Heart left ventricle (tissue), 16 donors: ENCODE measurements at regions not wholly inside any gene's neighbourhood (a gene's known extent, or its start where the extent isn't known, plus 50 kb on each side); places are given as distances from the start of the nearest gene placed in this dataset.

Experiments
- ATAC-seq, 4 donors: fragments of 200-7000 bp; cut with Tn5 transposase; one replicate each; pipeline ENCODE4 v1.9.1; 2020 to 2022; ENCODE audit warnings: moderate library complexity in 4 of 4, mild to moderate bottlenecking in 3 of 4, moderate number of reproducible peaks in 1 of 4
- DNase-seq, 5 donors: peaks; one replicate each; pipeline ENCODE4 v3.0.0-alpha.2; 2020
- H3K27ac ChIP-seq, 12 donors: fragments of 200-600 bp; sonication (generic) in 4 of 12; one replicate each; pipeline versions ENCODE4 v1.5.0 to v1.8.0; 2016 to 2022; ENCODE audit warnings: mild to moderate bottlenecking in 2 of 12
- H3K27me3 ChIP-seq, 9 donors: fragments of 200-600 bp; sonication (generic) in 2 of 9; one replicate each; pipeline versions ENCODE4 v1.5.1 to v1.8.0; 2016 to 2022; ENCODE audit warnings: mild to moderate bottlenecking in 3 of 9
- H3K36me3 ChIP-seq, 9 donors: fragments of 200-600 bp; sonication (generic) in 2 of 9; one replicate each; pipeline versions ENCODE4 v1.5.0 to v1.8.0; 2018 to 2022; ENCODE audit warnings: mild to moderate bottlenecking in 2 of 9
- H3K4me1 ChIP-seq, 12 donors: fragments of 200-600 bp; sonication (generic) in 4 of 12; one replicate each; pipeline versions ENCODE4 v1.5.0 to v1.8.0; 2016 to 2022; ENCODE audit warnings: mild to moderate bottlenecking in 3 of 12
- H3K4me3 ChIP-seq, 12 donors: fragments of 200-600 bp; sonication (generic) in 4 of 12; one replicate each; pipeline versions ENCODE4 v1.5.0 to v1.8.0; 2017 to 2022; ENCODE audit warnings: mild to moderate bottlenecking in 9 of 12, moderate library complexity in 4 of 12
- H3K9me3 ChIP-seq, 12 donors: fragments of 200-600 bp; sonication (generic) in 4 of 12; one replicate each; pipeline versions ENCODE4 v1.5.0 to v1.8.0; 2016 to 2022; ENCODE audit warnings: mild to moderate bottlenecking in 1 of 12
- POLR2A ChIP-seq, 2 donors: fragments of 450-650 bp; IDR thresholded peaks; one replicate each; pipeline ENCODE4 v1.6.1; 2017; ENCODE audit warnings: antibody characterized with exemption in 2 of 2, mild to moderate bottlenecking in 2 of 2, moderate library complexity in 2 of 2
- WGBS, 4 donors: extraction: QIAGEN DNeasy Blood & Tissue Kit in 2 of 4; methylation state at CpG; one replicate each; pipeline versions ENCODE4 v1.1.5 to v1.1.7; 2013 to 2018; 5-methylcytosine and 5-hydroxymethylcytosine counted together
- intact Hi-C, 10 donors: fragments of 100-400 bp; cut with DNase I; formaldehyde crosslinking; loops; one replicate each; pipeline versions ENCODE4 v1.11.1 to v1.14.2; 2022
- TF ChIP-seq, protein P1 (sequence below), 12 donors: fragments of 200-600 bp; sonication (generic) in 4 of 12; IDR thresholded peaks; one replicate each; pipeline versions ENCODE4 v1.5.0 to v1.8.0; 2018 to 2022; ENCODE audit warnings: antibody characterized with exemption in 12 of 12, mild to moderate bottlenecking in 5 of 12
- donor health status: ischemic (EF 13 %, LVEDD 7.1; RV severe dilation, severe dysfunction).
- donor health status: healthy with polysubstance abuse.
- donor health status: DM: no; HTN: yes; CAD: no.
- donor health status: DM: no; HTN: no; CAD: no.
- donor health status: ischemic (EF 25% LVEDD 6.9; RV normal size, moderate dysfunction).
- donor health status: ischemic (EF 25% LVEDD 5.7; RV mildly dilated, moderate dysfunction).
- donor health status: healthy.
- donor health status: DM: yes; HTN: yes; CAD: no.
- donor health status: ischemic (EF 35%, LVEDD 5.7; RV mildly dilated, moderate dysfunction).
- donor health status: nonischemic (EF 11% LVEDD 7.7; RV severe dilation, severe dysfunction).
- donor health status: DM: yes; HTN: yes; CAD: no.
- donor health status: PGD.
- donor health status: ischemic (EF 29% LVEDD 5.4; RV normal size, mild dysfunction).
- donor health status: nonischemic (EF 23%, LVEDD 6.1; RV moderate dilation, normal function).

DNA sequence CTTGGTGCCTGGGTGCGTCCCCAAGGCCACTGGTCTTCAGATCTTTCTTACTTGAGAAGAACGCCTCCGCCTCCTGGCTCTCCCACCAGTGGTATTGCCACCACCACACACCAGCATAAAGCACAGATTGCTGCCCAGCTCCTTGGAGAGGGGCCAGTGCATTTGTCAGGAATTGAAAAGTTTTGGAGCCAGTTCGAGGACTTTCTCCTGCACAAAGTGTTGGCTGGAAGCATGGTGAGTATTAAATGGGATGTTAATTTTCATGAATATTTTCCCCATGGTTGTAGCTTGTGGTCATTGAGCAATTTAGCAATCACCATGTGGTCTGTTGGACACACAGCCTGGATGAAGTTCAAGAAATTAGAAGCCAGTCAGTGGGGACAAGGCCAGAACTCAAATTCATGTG, 684.6 kb upstream of the FANCL start:
- Histone ChIP-seq H3K36me3 (no peaks in the 10 kb centered on the region), H3K9me3 (no peaks in the 10 kb centered on the region), H3K4me3 (no peak overlapping the region), H3K27me3 (no peaks in the 10 kb centered on the region), H3K4me1 (no peaks in the 10 kb centered on the region), H3K27ac (no peak overlapping the region)
- ATAC-seq (no peak), DNase-seq (no peak)
- WGBS, 4 donors, result 71 to 82% (median 75%) methylated on average over 4 of the region's 4 CpGs
- TF ChIP-seq POLR2A (IDR thresholded peaks at IDR 0.05), result no peak
- TF ChIP-seq, protein P1, sequence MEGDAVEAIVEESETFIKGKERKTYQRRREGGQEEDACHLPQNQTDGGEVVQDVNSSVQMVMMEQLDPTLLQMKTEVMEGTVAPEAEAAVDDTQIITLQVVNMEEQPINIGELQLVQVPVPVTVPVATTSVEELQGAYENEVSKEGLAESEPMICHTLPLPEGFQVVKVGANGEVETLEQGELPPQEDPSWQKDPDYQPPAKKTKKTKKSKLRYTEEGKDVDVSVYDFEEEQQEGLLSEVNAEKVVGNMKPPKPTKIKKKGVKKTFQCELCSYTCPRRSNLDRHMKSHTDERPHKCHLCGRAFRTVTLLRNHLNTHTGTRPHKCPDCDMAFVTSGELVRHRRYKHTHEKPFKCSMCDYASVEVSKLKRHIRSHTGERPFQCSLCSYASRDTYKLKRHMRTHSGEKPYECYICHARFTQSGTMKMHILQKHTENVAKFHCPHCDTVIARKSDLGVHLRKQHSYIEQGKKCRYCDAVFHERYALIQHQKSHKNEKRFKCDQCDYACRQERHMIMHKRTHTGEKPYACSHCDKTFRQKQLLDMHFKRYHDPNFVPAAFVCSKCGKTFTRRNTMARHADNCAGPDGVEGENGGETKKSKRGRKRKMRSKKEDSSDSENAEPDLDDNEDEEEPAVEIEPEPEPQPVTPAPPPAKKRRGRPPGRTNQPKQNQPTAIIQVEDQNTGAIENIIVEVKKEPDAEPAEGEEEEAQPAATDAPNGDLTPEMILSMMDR (IDR thresholded peaks at IDR 0.05), result no peak
- intact Hi-C loops, result no loop called here

DNA sequence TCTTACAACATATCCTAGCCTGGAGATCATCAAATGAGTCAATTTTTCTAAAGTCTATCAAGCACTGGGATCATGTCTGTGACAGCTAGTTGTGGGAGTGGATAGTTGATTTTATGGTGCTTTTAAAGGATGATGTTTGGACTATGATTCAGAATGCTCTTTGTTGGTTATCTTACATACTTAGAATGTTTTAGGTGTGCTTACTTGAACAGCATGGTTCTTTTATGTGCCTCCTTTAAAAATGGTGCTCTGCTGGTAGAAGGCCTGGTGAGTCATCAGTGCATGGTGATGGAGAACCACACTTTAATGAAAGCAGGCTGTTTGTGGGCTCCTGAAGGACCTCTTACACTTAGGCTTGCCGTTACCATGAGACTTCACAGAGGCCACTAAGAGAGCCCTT, 682.7 kb upstream of the FANCL start:
- WGBS, 4 donors, result 79 to 96% (median 87%) methylated on average over 1 of the region's 1 CpG
- H3K36me3 ChIP-seq, result no peaks in the 10 kb centered on the region
- H3K27me3 ChIP-seq, result no peaks in the 10 kb centered on the region
- no peak for TF ChIP-seq POLR2A (IDR thresholded peaks at IDR 0.05)
- TF ChIP-seq, protein P1 (IDR thresholded peaks at IDR 0.05), result no peak
- intact Hi-C loops, result no loop called here
- H3K27ac ChIP-seq, result no peak overlapping the region
- DNase-seq (no peak), ATAC-seq (no peak)
- H3K4me3 ChIP-seq, result no peak overlapping the region
- H3K4me1 ChIP-seq, result no peaks in the 10 kb centered on the region
- H3K9me3 ChIP-seq, result no peaks in the 10 kb centered on the region

DNA sequence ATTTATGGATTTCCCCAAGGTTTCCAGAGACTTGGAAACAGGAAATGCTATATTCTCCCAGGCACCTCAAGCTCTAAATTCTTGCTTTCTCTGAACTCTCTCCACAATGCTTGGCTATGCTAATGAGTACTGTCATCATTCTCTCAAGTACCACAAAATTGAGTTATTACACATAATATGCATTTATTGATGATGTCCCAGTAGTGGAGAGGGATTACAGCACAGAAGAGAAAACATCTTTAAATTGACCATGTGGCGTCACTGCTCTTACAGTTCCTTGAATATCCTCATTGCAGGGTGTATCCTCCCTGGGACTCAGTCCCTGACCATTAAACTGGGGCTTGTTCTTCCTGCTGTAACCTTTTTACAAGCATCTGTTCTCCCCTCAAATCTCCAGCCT, 681.1 kb upstream of the FANCL start:
- Histone ChIP-seq H3K36me3 (no peaks in the 10 kb centered on the region), H3K9me3 (no peaks in the 10 kb centered on the region), H3K4me3 (no peak overlapping the region), H3K4me1 (no peaks in the 10 kb centered on the region), H3K27me3 (no peaks in the 10 kb centered on the region), H3K27ac (no peak overlapping the region)
- ATAC-seq (no peak), DNase-seq (no peak)
- 80 to 93% (median 88%) methylated on average over 1 of the region's 1 CpG for WGBS, 4 donors
- intact Hi-C loops, result no loop called here
- TF ChIP-seq, protein P1 (IDR thresholded peaks at IDR 0.05), result no peak
- TF ChIP-seq POLR2A (IDR thresholded peaks at IDR 0.05), result no peak

DNA sequence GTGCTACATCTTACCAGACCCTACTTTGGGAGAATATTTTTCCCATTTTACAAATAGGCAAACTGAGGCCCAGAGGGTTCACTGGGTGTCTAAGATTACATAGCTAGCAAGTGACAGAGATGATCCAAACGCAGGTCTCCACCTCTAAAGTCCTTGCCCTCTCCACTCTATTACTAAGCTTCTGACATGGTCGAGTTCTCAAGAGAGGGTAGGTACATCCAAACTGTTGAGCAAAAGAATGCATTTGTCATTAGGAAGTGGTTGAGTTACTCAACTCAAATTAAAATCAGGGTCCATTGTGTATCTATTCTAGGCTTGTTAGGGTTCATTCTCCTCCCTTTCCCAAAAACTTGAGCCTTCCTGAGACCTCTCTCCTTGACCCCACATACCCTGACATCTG, 680.6 kb upstream of the FANCL start:
- no peak for DNase-seq
- no peak for ATAC-seq
- H3K4me1 ChIP-seq, result no peaks in the 10 kb centered on the region
- H3K9me3 ChIP-seq, result no peaks in the 10 kb centered on the region
- no peaks in the 10 kb centered on the region for H3K27me3 ChIP-seq
- no peaks in the 10 kb centered on the region for H3K36me3 ChIP-seq
- 72 to 79% (median 74%) methylated on average over 2 of the region's 2 CpGs for WGBS, 4 donors
- H3K27ac ChIP-seq, result no peak overlapping the region
- no peak overlapping the region for H3K4me3 ChIP-seq
- TF ChIP-seq POLR2A (IDR thresholded peaks at IDR 0.05), result no peak
- TF ChIP-seq, protein P1 (IDR thresholded peaks at IDR 0.05), result no peak
- intact Hi-C loops, result no loop called here
